ENCODE measurements at regions not wholly inside any gene's neighbourhood (a gene's known extent, or its start where the extent isn't known, plus 50 kb on each side); places are given as distances from the start of the nearest gene placed in this dataset.

GRCh38 chr14:99001241-99001640 is 270.8 kb downstream of the BCL11B start:
- TF ChIP-seq EZH2 (IDR thresholded peaks at IDR 0.05; ENCODE audit: insufficient read depth, poor library complexity, severe bottlenecking) = no peak
- TF ChIP-seq EZH2phosphoT487 (IDR thresholded peaks at IDR 0.05; ENCODE audit: insufficient read depth, low read depth) = no peak

All from GM23248 (cell line).